ENCODE measurements at regions not wholly inside any gene's neighbourhood (a gene's known extent, or its start where the extent isn't known, plus 50 kb on each side); places are given as distances from the start of the nearest gene placed in this dataset.

- TF ChIP-seq CTCF (IDR thresholded peaks at IDR 0.05) (no peak), EP300 (IDR thresholded peaks at IDR 0.05) (no peak)
Observed at GRCh38 chr7:155938129-155938528, 125.9 kb upstream of the SHH start.

All from ovary (tissue), 3 donors.